ENCODE measurements at regions not wholly inside any gene's neighbourhood (a gene's known extent, or its start where the extent isn't known, plus 50 kb on each side); places are given as distances from the start of the nearest gene placed in this dataset.

- POLR2A ChIA-PET: no interaction called here
- CTCF ChIA-PET: interaction anchor here (0.8 kb wide), 1 partner anchor 15 kb away, joined by 3 read pairs; no protein-coding TSS in a partner anchor
Measured at GRCh38 chr1:208866386-208866955, 622.3 kb upstream of the PLXNA2 start.

GRCh38 chr1:208868554-208868953 lies 624.4 kb upstream of the PLXNA2 start:
- CTCF ChIA-PET: no interaction called here
- POLR2A ChIA-PET: no interaction called here

GRCh38 chr1:208874915-208875314 lies 630.7 kb upstream of the PLXNA2 start:
- ChIA-PET POLR2A (no interaction called here), CTCF (no interaction called here)

- ChIA-PET CTCF (no interaction called here), POLR2A (no interaction called here)
Measured at GRCh38 chr1:208879022-208879421, 634.8 kb upstream of the PLXNA2 start.

- POLR2A ChIA-PET: no interaction called here
- CTCF ChIA-PET: interaction anchor here (1.1 kb wide), 1 partner anchor 14 kb away, joined by 3 read pairs; no protein-coding TSS in a partner anchor
Measured at GRCh38 chr1:208880433-208881100, 636.4 kb upstream of the PLXNA2 start.

GRCh38 chr1:208885060-208885459 lies 640.9 kb upstream of the PLXNA2 start:
- POLR2A ChIA-PET: no interaction called here
- CTCF ChIA-PET: no interaction called here

GRCh38 chr1:208885650-208886049 lies 641.5 kb upstream of the PLXNA2 start:
- ChIA-PET POLR2A (no interaction called here), CTCF (no interaction called here)

- ChIA-PET CTCF (no interaction called here), POLR2A (no interaction called here)
Measured at GRCh38 chr1:208888376-208888775, 644.2 kb upstream of the PLXNA2 start.

GRCh38 chr1:208892147-208892546 lies 648.0 kb upstream of the PLXNA2 start:
- POLR2A ChIA-PET: no interaction called here

GRCh38 chr1:208893251-208893650 lies 649.1 kb upstream of the PLXNA2 start:
- ChIA-PET POLR2A (no interaction called here), CTCF (no interaction called here)

More at GRCh38 chr1:208892147-208892546, 648.0 kb upstream of the PLXNA2 start:
- CTCF ChIA-PET: no interaction called here

- ChIA-PET CTCF (no interaction called here), POLR2A (no interaction called here)
Measured at GRCh38 chr1:208895181-208895580, 651.0 kb upstream of the PLXNA2 start.

- POLR2A ChIA-PET: no interaction called here
- CTCF ChIA-PET: no interaction called here
Measured at GRCh38 chr1:208895820-208896219, 651.6 kb upstream of the PLXNA2 start.

- POLR2A ChIA-PET: no interaction called here
- CTCF ChIA-PET: interaction anchor here (0.6 kb wide), 1 partner anchor 25 kb away, joined by 3 read pairs; no protein-coding TSS in a partner anchor
Measured at GRCh38 chr1:208896768-208897167, 652.6 kb upstream of the PLXNA2 start.

GRCh38 chr1:208899438-208899837 lies 655.3 kb upstream of the PLXNA2 start:
- ChIA-PET POLR2A (no interaction called here), CTCF (no interaction called here)

GRCh38 chr1:208903251-208903905 lies 659.2 kb upstream of the PLXNA2 start:
- ChIA-PET CTCF (no interaction called here), POLR2A (no interaction called here)

GRCh38 chr1:208907790-208908189 lies 663.6 kb upstream of the PLXNA2 start:
- CTCF ChIA-PET: no interaction called here
- POLR2A ChIA-PET: no interaction called here

- ChIA-PET CTCF (no interaction called here), POLR2A (no interaction called here)
Measured at GRCh38 chr1:208909011-208909984, 665.1 kb upstream of the PLXNA2 start.

GRCh38 chr1:208910161-208910560 lies 666.0 kb upstream of the PLXNA2 start:
- POLR2A ChIA-PET: no interaction called here
- CTCF ChIA-PET: no interaction called here

GRCh38 chr1:208917281-208917680 lies 666.2 kb upstream of the CAMK1G start:
- ChIA-PET POLR2A (no interaction called here), CTCF (no interaction called here)

- POLR2A ChIA-PET: no interaction called here
- CTCF ChIA-PET: no interaction called here
Measured at GRCh38 chr1:208917723-208918122, 665.8 kb upstream of the CAMK1G start.

- POLR2A ChIA-PET: no interaction called here
- CTCF ChIA-PET: no interaction called here
Measured at GRCh38 chr1:208918160-208918559, 665.4 kb upstream of the CAMK1G start.

Measured in activated CD8-positive, alpha-beta memory T cell treated with anti-CD3 and anti-CD28 coated beads for 36 hours (primary cell).